SK-N-SH (cell line): ENCODE measurements at regions not wholly inside any gene's neighbourhood (a gene's known extent, or its start where the extent isn't known, plus 50 kb on each side); places are given as distances from the start of the nearest gene placed in this dataset.
"Not testable (repeated sequence)": the region's sequence is repeated elsewhere in the genome, so short reads cannot be mapped to it uniquely, and the experiment has no call there.

ENCODE experiments used
- CTCF ChIA-PET: fragments of 300-600, 350-600 bp; formaldehyde crosslinking; extraction: SDS; loops from one replicate; lab custom pipeline; 2021; lab: Yijun Ruan, JAX
- POLR2A ChIA-PET: fragments of 350-600 bp; sonication (Branson Sonifier 250); formaldehyde crosslinking; extraction: SDS; loops from one replicate; lab custom pipeline; 2020; ENCODE audit warnings: antibody characterized with exemption, inconsistent platforms; lab: Yijun Ruan, JAX
- DNase-seq: peaks from one replicate; pipeline ENCODE4 v3.0.0; 2012
- H2AFZ ChIP-seq: fragments of 200-600 bp; sonication (generic); 2 replicates; pipeline ENCODE4 v1.8.1; 2016; ENCODE audit warnings: antibody characterized with exemption, mild to moderate bottlenecking, low read depth
- H3F3A ChIP-seq: fragments of 200-600 bp; sonication (generic); replicated peaks from 2 replicates; pipeline ENCODE3; 2016; ENCODE audit warnings: antibody characterized with exemption, mild to moderate bottlenecking; ENCODE audit not compliant: insufficient read depth
- H3K27ac ChIP-seq, 2 experiments: fragments of 200-500 bp in 1 of 2; fragments of 200-600 bp in 1 of 2; sonication (Bioruptor generic) in 1 of 2; sonication (generic), shearing (Covaris generic) in 1 of 2; 2 replicates each; pipeline versions ENCODE4 v1.5.1 to v1.6.1; 2014 to 2016; ENCODE audit warnings: low read depth in 2 of 2, inconsistent platforms in 1 of 2, low read length in 1 of 2, mild to moderate bottlenecking in 1 of 2, mixed read lengths in 1 of 2
- H3K27me3 ChIP-seq: fragments of 200-600 bp; sonication (generic), shearing (Covaris generic); 2 replicates; pipeline ENCODE4 v1.6.1; 2016; ENCODE audit warnings: mixed run types; ENCODE audit not compliant: insufficient read depth
- H3K36me3 ChIP-seq, 2 experiments: fragments of 200-500 bp in 1 of 2; fragments of 200-600 bp in 1 of 2; sonication (Bioruptor generic) in 1 of 2; sonication (generic) in 1 of 2; replicated peaks in 1 of 2; 2 replicates each; pipeline versions ENCODE3 to v1.5.1; 2014 to 2016; ENCODE audit warnings: low read length in 1 of 2, mild to moderate bottlenecking in 1 of 2; ENCODE audit not compliant: insufficient read depth in 2 of 2, control insufficient read depth in 1 of 2
- H3K4me1 ChIP-seq, 2 experiments: fragments of 200-500 bp in 1 of 2; fragments of 200-600 bp in 1 of 2; sonication (Bioruptor generic) in 1 of 2; sonication (generic), shearing (Covaris generic) in 1 of 2; 2 replicates each; pipeline versions ENCODE4 v1.5.1 to v1.6.1; 2014 to 2016; ENCODE audit warnings: low read depth in 1 of 2, low read length in 1 of 2, mixed run types in 1 of 2; ENCODE audit not compliant: insufficient read depth in 2 of 2, control insufficient read depth in 1 of 2
- H3K4me2 ChIP-seq: fragments of 200-600 bp; sonication (generic), shearing (Covaris generic); 2 replicates; pipeline ENCODE4 v1.6.1; 2017; ENCODE audit warnings: mixed run types
- H3K4me3 ChIP-seq, 2 experiments: fragments of 200-500 bp in 1 of 2; fragments of 200-600 bp in 1 of 2; sonication (Bioruptor generic) in 1 of 2; sonication (generic), shearing (Covaris generic) in 1 of 2; 2 replicates each; pipeline versions ENCODE4 v1.5.1 to v1.8.1; 2014 to 2016; ENCODE audit warnings: low read depth in 2 of 2, inconsistent platforms in 1 of 2, low read length in 1 of 2, mild to moderate bottlenecking in 1 of 2, mixed read lengths in 1 of 2, moderate library complexity in 1 of 2
- H3K79me2 ChIP-seq: fragments of 200-600 bp; sonication (generic); 2 replicates; pipeline ENCODE4 v1.8.1; 2017; ENCODE audit warnings: mild to moderate bottlenecking; ENCODE audit not compliant: insufficient read depth
- H3K9ac ChIP-seq: fragments of 200-600 bp; sonication (generic); 2 replicates; pipeline ENCODE4 v1.6.1; 2017; ENCODE audit warnings: mixed run types
- H3K9me2 ChIP-seq: fragments of 200-600 bp; sonication (generic); 2 replicates; pipeline ENCODE4 v1.6.1; 2017; ENCODE audit warnings: mixed run types
- H3K9me3 ChIP-seq: fragments of 200-600 bp; sonication (generic); 2 replicates; pipeline ENCODE4 v1.6.1; 2017; ENCODE audit warnings: mixed run types, mild to moderate bottlenecking, moderate library complexity
- H4K20me1 ChIP-seq: fragments of 200-600 bp; sonication (generic); 2 replicates; pipeline ENCODE4 v1.6.1; 2017; ENCODE audit warnings: mild to moderate bottlenecking, mixed run types; ENCODE audit not compliant: insufficient read depth
- CHD2 ChIP-seq: fragments of 150-350 bp; IDR thresholded peaks from 2 replicates; pipeline ENCODE4 v1.6.1; 2018; ENCODE audit warnings: low read length; ENCODE audit not compliant: partially characterized antibody
- ELF1 ChIP-seq: IDR thresholded peaks from 2 replicates; pipeline ENCODE4 v1.4.0; 2012
- EP300 ChIP-seq, 2 experiments: IDR thresholded peaks; 2 replicates each; pipeline versions ENCODE4 v1.4.0 to v1.6.1; 2012; ENCODE audit warnings: borderline replicate concordance in 1 of 2, low read depth in 1 of 2, low read length in 1 of 2
- EZH2phosphoT487 ChIP-seq: fragments of 200-600 bp; sonication (generic); IDR thresholded peaks from 2 replicates; pipeline ENCODE4 v1.6.1; 2017; ENCODE audit warnings: low read depth, mixed run types, mild to moderate bottlenecking, antibody characterized with exemption, moderate library complexity, borderline replicate concordance
- FOSL2 ChIP-seq: IDR thresholded peaks from 2 replicates; pipeline ENCODE4 v1.4.0; 2012; ENCODE audit warnings: low read depth, mild to moderate bottlenecking, moderate library complexity, borderline replicate concordance
- GABPA ChIP-seq: IDR thresholded peaks from 2 replicates; pipeline ENCODE4 v1.4.0; 2012; ENCODE audit warnings: low read depth, mild to moderate bottlenecking
- GATA2 ChIP-seq: sonication (generic); formaldehyde crosslinking; IDR thresholded peaks from 2 replicates; pipeline ENCODE4 v1.5.0; 2020; ENCODE audit warnings: mild to moderate bottlenecking, missing genetic modification reagents
- JUND ChIP-seq: IDR thresholded peaks from 2 replicates; pipeline ENCODE4 v1.4.0; 2012
- MXI1 ChIP-seq: IDR thresholded peaks from 2 replicates; pipeline ENCODE4 v1.6.1; 2012; ENCODE audit warnings: mild to moderate bottlenecking, low read depth, low read length, improper control_type of control experiment
- NFIC ChIP-seq: IDR thresholded peaks from 2 replicates; pipeline ENCODE4 v1.4.0; 2012; ENCODE audit warnings: borderline replicate concordance
- RAD21 ChIP-seq: IDR thresholded peaks from 2 replicates; pipeline ENCODE4 v1.6.1; 2012; ENCODE audit warnings: mild to moderate bottlenecking, low read length
- RCOR1 ChIP-seq: fragments of 150-350 bp; IDR thresholded peaks from 2 replicates; pipeline ENCODE4 v1.6.1; 2017; ENCODE audit warnings: antibody characterized with exemption, low read length
- RFX5 ChIP-seq: IDR thresholded peaks from 2 replicates; pipeline ENCODE4 v1.6.1; 2012; ENCODE audit warnings: mild to moderate bottlenecking, improper control_type of control experiment, low read length
- RXRA ChIP-seq: IDR thresholded peaks from 2 replicates; pipeline ENCODE4 v1.4.0; 2012; ENCODE audit warnings: low read depth, mild to moderate bottlenecking, borderline replicate concordance
- SIN3A ChIP-seq: IDR thresholded peaks from 2 replicates; pipeline ENCODE4 v1.6.1; 2012; ENCODE audit warnings: low read depth, mild to moderate bottlenecking, low read length, moderate library complexity, borderline replicate concordance
- SMC3 ChIP-seq: IDR thresholded peaks from 2 replicates; pipeline ENCODE4 v1.6.1; 2012; ENCODE audit warnings: low read depth, low read length, improper control_type of control experiment
- TEAD4 ChIP-seq: IDR thresholded peaks from 2 replicates; pipeline ENCODE4 v1.4.0; 2012; ENCODE audit warnings: mild to moderate bottlenecking, borderline replicate concordance; ENCODE audit not compliant: insufficient read depth
- WGBS: methylation state at CpG from one replicate; pipeline ENCODE4 v1.1.6; 2017; ENCODE audit warnings: low lambda C conversion rate; 5-methylcytosine and 5-hydroxymethylcytosine counted together
- TF ChIP-seq, protein P1 (sequence below): IDR thresholded peaks from 2 replicates; pipeline ENCODE4 v1.4.0; 2012; ENCODE audit warnings: low read depth, borderline replicate concordance
- TF ChIP-seq, protein P2 (sequence below): IDR thresholded peaks from 2 replicates; pipeline ENCODE4 v1.4.0; 2012; ENCODE audit warnings: low read depth
- TF ChIP-seq, protein P3 (sequence below): fragments of 150-350 bp; IDR thresholded peaks from 2 replicates; pipeline ENCODE4 v1.6.1; 2016; ENCODE audit warnings: mild to moderate bottlenecking, low read depth, low read length
- TF ChIP-seq, protein P4 (sequence below): fragments of 200-600 bp; sonication (generic); IDR thresholded peaks from 2 replicates; pipeline ENCODE4 v1.6.1; 2017; ENCODE audit warnings: antibody characterized with exemption, mild to moderate bottlenecking, moderate library complexity

DNA sequence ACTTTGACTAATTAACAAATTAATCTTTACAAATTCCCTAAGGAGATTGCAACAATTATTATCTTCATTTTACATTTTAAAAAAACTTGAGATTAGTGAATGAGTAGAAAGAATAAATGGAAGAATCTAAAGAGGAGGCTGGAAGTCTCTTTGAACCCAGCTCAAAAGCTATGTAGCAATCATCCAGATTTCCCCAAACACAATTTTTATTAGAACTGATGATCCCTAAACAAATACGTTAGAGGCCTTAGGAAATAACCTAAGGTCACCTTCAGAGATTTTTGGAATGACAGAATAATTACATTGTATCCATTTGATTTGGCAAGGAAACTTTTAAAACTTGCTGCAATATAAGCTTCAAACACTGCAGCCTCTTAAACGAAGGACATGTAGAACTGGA is 242.4 kb upstream of the LYPLAL1 start (continued):
- TF ChIP-seq GATA2 (CRISPR knock-in tag): no peak
- TF ChIP-seq, protein P1, sequence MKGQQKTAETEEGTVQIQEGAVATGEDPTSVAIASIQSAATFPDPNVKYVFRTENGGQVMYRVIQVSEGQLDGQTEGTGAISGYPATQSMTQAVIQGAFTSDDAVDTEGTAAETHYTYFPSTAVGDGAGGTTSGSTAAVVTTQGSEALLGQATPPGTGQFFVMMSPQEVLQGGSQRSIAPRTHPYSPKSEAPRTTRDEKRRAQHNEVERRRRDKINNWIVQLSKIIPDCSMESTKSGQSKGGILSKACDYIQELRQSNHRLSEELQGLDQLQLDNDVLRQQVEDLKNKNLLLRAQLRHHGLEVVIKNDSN: no peak
- TF ChIP-seq, protein P2, sequence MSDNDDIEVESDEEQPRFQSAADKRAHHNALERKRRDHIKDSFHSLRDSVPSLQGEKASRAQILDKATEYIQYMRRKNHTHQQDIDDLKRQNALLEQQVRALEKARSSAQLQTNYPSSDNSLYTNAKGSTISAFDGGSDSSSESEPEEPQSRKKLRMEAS: no peak

DNA sequence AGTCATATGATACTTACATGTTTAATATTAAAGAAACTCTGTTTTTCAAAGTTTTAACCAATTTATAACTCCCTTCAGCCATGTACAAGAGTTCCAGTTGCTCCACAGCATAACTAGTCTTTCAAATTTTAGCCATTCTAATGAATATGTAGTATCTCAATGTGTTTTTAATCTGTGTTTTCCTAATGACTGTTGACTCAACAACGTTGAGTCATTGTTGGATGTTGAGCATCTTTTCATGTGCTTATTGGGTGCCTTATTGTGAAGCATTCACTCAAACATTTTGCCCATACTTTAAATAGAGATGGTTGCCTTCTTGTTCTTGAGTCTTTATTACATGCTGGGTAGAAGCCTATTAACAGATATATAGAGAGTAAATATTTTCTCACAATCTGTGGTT is 240.2 kb upstream of the LYPLAL1 start:
- ChIA-PET POLR2A (no interaction called here), CTCF (no interaction called here)
- DNase-seq: no peak
- Histone ChIP-seq H3K4me3 (no peak overlapping the region), H3K27me3 (no peaks in the 10 kb centered on the region), H3K4me2 (no peak overlapping the region), H4K20me1 (no peaks in the 10 kb centered on the region), H3F3A (no peaks in the 10 kb centered on the region), H3K9ac (no peak overlapping the region), H3K27ac (no peak overlapping the region), H3K9me2 (no peaks in the 10 kb centered on the region), H3K9me3 (peaks cover 10% of the 10 kb centered on the region), H2AFZ (no peak overlapping the region), H3K79me2 (no peaks in the 10 kb centered on the region), H3K36me3 (no peaks in the 10 kb centered on the region), H3K4me1 (no peaks in the 10 kb centered on the region)
- TF ChIP-seq, protein P2: no peak
- TF ChIP-seq CHD2 (no peak), EP300 (IDR thresholded peaks at IDR 0.05; ENCODE audit: borderline replicate concordance in 1 of 2, low read depth in 1 of 2, low read length in 1 of 2) (no peak), SMC3 (no peak), NFIC (no peak), RAD21 (no peak), EZH2phosphoT487 (no peak), GABPA (no peak), RXRA (no peak), FOSL2 (no peak), SIN3A (no peak), RFX5 (no peak), ELF1 (no peak), JUND (no peak), RCOR1 (no peak), GATA2 (CRISPR knock-in tag) (no peak), TEAD4 (no peak), MXI1 (no peak)
- TF ChIP-seq, protein P3, sequence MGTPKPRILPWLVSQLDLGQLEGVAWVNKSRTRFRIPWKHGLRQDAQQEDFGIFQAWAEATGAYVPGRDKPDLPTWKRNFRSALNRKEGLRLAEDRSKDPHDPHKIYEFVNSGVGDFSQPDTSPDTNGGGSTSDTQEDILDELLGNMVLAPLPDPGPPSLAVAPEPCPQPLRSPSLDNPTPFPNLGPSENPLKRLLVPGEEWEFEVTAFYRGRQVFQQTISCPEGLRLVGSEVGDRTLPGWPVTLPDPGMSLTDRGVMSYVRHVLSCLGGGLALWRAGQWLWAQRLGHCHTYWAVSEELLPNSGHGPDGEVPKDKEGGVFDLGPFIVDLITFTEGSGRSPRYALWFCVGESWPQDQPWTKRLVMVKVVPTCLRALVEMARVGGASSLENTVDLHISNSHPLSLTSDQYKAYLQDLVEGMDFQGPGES: no peak
- TF ChIP-seq, protein P4, sequence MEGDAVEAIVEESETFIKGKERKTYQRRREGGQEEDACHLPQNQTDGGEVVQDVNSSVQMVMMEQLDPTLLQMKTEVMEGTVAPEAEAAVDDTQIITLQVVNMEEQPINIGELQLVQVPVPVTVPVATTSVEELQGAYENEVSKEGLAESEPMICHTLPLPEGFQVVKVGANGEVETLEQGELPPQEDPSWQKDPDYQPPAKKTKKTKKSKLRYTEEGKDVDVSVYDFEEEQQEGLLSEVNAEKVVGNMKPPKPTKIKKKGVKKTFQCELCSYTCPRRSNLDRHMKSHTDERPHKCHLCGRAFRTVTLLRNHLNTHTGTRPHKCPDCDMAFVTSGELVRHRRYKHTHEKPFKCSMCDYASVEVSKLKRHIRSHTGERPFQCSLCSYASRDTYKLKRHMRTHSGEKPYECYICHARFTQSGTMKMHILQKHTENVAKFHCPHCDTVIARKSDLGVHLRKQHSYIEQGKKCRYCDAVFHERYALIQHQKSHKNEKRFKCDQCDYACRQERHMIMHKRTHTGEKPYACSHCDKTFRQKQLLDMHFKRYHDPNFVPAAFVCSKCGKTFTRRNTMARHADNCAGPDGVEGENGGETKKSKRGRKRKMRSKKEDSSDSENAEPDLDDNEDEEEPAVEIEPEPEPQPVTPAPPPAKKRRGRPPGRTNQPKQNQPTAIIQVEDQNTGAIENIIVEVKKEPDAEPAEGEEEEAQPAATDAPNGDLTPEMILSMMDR: no peak
- 10% methylated on average over 1 of the region's 1 CpG for WGBS

DNA sequence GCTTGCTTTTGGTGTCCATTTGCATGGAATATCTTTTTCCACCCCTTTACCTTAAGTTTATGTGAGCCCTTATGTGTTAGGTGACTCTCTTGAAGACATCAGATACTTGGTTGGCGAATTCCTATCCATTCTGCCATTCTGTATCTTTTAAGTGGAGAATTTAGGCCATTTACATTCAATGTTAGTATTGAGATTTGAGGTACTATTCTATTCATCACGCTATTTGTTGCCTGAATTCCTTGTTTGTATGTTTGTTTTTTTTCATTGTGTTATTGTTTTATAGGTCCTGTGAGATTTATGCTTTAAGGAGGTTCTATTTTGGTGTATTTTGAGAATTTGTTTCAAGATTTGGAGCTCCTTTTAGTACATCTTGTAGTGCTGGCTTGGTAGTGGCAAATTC is 238.3 kb upstream of the LYPLAL1 start:
- H3K4me2 ChIP-seq, H4K20me1 ChIP-seq, H3K79me2 ChIP-seq, H3K27ac ChIP-seq, H3K36me3 ChIP-seq, H3K9ac ChIP-seq, H3F3A ChIP-seq, H2AFZ ChIP-seq, H3K4me3 ChIP-seq, H3K27me3 ChIP-seq, POLR2A ChIA-PET, H3K4me1 ChIP-seq, DNase-seq, H3K9me2 ChIP-seq, H3K9me3 ChIP-seq: not testable (repeated sequence)
- CTCF ChIA-PET: interaction anchor here (1.7 kb wide), 1 partner anchor 10 kb away, joined by 3 read pairs; no protein-coding TSS in a partner anchor
- 58% methylated on average over 2 of the region's 2 CpGs for WGBS
